Mesothelial cell of epicardium (in vitro differentiated cells): ENCODE measurements at regions not wholly inside any gene's neighbourhood (a gene's known extent, or its start where the extent isn't known, plus 50 kb on each side); places are given as distances from the start of the nearest gene placed in this dataset.

Experiments
- DNase-seq, 2 experiments: peaks; one replicate each; pipeline ENCODE4 v3.0.0; 2021; ENCODE audit warnings: low spot score in 2 of 2; ENCODE audit not compliant: unreplicated experiment in 2 of 2
- H3K27ac Mint-ChIP-seq: 2 replicates; pipeline ENCODE4 v1.8.0; 2021; ENCODE audit warnings: mixed read lengths
- H3K27me3 Mint-ChIP-seq: 2 replicates; pipeline ENCODE4 v1.8.0; 2021; ENCODE audit warnings: low read depth, mixed read lengths
- H3K36me3 Mint-ChIP-seq: 2 replicates; pipeline ENCODE4 v1.8.0; 2021; ENCODE audit warnings: mixed read lengths
- H3K4me1 Mint-ChIP-seq: 2 replicates; pipeline ENCODE4 v1.8.0; 2021; ENCODE audit warnings: mixed read lengths
- H3K4me3 Mint-ChIP-seq: 2 replicates; pipeline ENCODE4 v1.8.0; 2021; ENCODE audit warnings: mild to moderate bottlenecking, moderate library complexity, mixed read lengths
- H3K9me3 Mint-ChIP-seq: 2 replicates; pipeline ENCODE4 v1.8.0; 2021; ENCODE audit warnings: mixed read lengths
- CTCF ChIP-seq: fragments of 200-600 bp; sonication (generic); IDR thresholded peaks from one replicate; pipeline ENCODE4 v1.5.0; 2021; ENCODE audit warnings: antibody characterized with exemption; ENCODE audit not compliant: unreplicated experiment

DNA sequence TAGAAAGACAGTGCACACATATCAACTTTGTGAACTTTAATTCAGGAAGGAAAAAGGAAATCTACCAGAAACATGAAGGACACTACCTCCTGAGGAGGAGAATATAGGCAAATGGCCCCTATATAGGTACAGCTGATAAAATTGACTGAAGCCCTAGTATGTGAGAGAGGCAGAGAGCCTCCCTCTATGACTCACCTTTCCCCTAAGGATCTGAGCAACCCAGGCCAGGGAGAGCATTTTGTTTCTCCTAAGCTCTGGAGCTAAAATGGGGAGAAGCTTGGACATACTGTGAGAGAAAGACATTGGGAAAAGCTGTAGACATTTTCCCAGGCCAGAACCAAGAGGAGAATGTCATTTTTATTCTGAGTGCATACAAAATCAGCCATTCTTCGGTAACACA, 303.5 kb downstream of the AHR start:
- Mint-ChIP-seq H3K27ac (no peak overlapping the region), H3K36me3 (peaks cover 4% of the 10 kb centered on the region), H3K27me3 (peaks cover 4% of the 10 kb centered on the region), H3K4me3 (no peak overlapping the region), H3K9me3 (peaks cover 29% of the 10 kb centered on the region), H3K4me1 (no peaks in the 10 kb centered on the region)
- no peak for DNase-seq
- TF ChIP-seq CTCF = no peak

DNA sequence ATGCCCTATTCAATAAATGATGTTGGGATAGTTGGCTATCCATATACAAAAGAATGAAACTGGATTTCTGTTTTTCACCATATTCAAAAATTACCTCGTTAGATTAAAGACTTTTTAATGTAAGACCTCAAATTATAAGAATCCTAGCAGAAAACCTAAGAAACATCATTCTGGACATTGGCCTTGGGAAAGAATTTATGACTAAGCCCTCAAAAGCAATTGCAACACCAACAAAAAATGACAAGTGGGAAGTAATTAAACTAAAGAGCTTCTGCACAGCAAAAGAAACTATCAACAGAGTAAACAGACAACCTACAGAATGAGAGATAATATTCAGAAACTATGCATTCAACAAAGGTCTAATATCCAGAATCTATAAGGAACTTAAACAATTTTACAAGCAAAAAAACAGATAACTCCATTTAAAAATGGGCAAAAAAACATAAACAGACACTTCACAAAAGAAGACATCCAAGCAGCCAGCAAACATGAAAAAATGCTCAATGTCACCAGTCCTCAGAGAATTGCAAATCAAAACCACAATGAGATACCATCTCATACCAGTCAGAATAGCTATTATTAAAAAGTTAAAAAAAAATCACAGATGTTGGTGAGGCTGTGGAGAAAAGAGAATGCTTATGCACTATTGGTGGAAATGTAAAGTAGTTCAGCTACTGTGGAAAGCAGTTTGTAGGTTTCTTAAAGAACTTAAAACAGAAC, 309.8 kb downstream of the AHR start:
- Mint-ChIP-seq H3K27me3 (peaks cover 6% of the 10 kb centered on the region), H3K27ac (no peak overlapping the region), H3K4me3 (no peak overlapping the region), H3K36me3 (peaks cover 4% of the 10 kb centered on the region), H3K4me1 (no peaks in the 10 kb centered on the region), H3K9me3 (peaks cover 31% of the 10 kb centered on the region)
- no peak for DNase-seq
- TF ChIP-seq CTCF = no peak

DNA sequence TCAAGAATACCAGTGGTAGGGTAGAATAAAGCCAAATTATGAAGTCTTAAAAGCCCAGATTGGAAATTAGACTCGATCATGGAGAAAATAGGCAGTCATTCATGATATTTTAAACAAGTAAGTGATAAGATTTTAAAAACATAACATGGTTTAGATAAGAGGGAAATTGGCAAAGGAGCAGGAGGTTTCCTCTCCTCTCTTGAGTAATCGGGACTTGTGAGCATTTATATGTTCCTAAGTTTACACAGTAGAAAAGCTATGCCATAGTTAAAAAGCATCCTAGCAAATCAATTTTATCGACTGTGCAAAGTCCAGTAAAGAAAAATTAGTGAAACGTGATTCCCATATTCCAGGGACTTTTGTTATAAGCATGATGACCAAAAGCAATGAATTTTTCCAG, 313.2 kb downstream of the AHR start:
- H3K9me3 Mint-ChIP-seq = peaks cover 4% of the 10 kb centered on the region
- no peak overlapping the region for H3K4me3 Mint-ChIP-seq
- no peak overlapping the region for H3K27ac Mint-ChIP-seq
- H3K27me3 Mint-ChIP-seq = peaks cover 6% of the 10 kb centered on the region
- TF ChIP-seq CTCF = no peak
- no peak for DNase-seq
- no peaks in the 10 kb centered on the region for H3K4me1 Mint-ChIP-seq
- no peaks in the 10 kb centered on the region for H3K36me3 Mint-ChIP-seq

DNA sequence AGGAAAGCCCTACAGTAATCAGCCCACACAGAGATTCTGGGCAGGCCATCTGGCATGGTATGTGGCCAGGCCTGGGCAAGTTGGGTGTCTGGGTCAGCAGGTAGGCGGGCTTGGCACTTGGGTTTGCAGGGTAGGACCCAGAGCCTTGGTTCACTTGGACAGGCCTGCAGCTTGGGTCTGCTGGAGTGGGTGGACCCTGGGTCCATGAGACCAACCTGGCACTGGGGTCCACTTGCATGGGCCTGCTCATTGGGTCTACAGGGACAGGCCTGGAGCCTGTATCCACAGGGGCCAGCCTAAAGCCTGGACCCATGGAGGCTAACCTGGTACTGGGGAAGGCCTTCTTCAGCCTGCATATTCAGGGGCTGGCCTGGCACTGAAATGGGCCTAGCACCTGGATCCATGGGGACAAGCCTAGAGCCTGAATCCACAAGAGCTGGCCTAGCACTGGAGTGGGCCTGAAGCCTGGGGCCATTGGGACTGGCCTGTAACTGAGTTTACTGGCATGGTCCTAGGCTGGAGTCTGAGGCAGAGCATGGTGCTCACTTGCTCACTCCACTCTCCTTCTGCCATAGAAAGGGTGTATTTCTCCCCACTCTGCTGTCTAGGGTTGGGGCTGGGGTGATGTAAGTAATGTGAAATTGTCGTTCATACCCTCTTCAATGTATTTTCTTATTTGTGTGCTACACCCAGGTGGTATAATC, 315.0 kb downstream of the AHR start:
- H3K9me3 Mint-ChIP-seq = peaks cover 4% of the 10 kb centered on the region
- peaks cover 9% of the 10 kb centered on the region for H3K4me1 Mint-ChIP-seq
- H3K4me3 Mint-ChIP-seq = no peak overlapping the region
- peaks cover 4% of the 10 kb centered on the region for H3K27me3 Mint-ChIP-seq
- no peak for DNase-seq
- no peaks in the 10 kb centered on the region for H3K36me3 Mint-ChIP-seq
- TF ChIP-seq CTCF = no peak
- no peak overlapping the region for H3K27ac Mint-ChIP-seq

- peaks cover 5% of the 10 kb centered on the region for H3K27me3 Mint-ChIP-seq
- no peak for DNase-seq
- no peak for TF ChIP-seq CTCF
- H3K4me3 Mint-ChIP-seq = no peak overlapping the region
- no peaks in the 10 kb centered on the region for H3K9me3 Mint-ChIP-seq
- no peak overlapping the region for H3K27ac Mint-ChIP-seq
- H3K4me1 Mint-ChIP-seq = peaks cover 14% of the 10 kb centered on the region
- H3K36me3 Mint-ChIP-seq = no peaks in the 10 kb centered on the region
Measured at GRCh38 chr7:17617380-17617779, 318.9 kb downstream of the AHR start.
